Endodermal cell (in vitro differentiated cells): ENCODE measurements at regions not wholly inside any gene's neighbourhood (a gene's known extent, or its start where the extent isn't known, plus 50 kb on each side); places are given as distances from the start of the nearest gene placed in this dataset.

ENCODE experiments used
- DNase-seq: peaks from one replicate; pipeline ENCODE4 v3.0.0-alpha.2; 2017
- H3K27ac ChIP-seq: 2 replicates; pipeline ENCODE4 v1.5.1; 2013; ENCODE audit warnings: mild to moderate bottlenecking, low read depth, low read length, moderate library complexity
- H3K27me3 ChIP-seq: 2 replicates; pipeline ENCODE4 v1.6.1; 2013; ENCODE audit warnings: mild to moderate bottlenecking, low read length, moderate library complexity; ENCODE audit not compliant: insufficient read depth, control insufficient read depth, poor library complexity, severe bottlenecking
- H3K36me3 ChIP-seq: 2 replicates; pipeline ENCODE4 v1.7.0; 2013; ENCODE audit warnings: mild to moderate bottlenecking, low read length, moderate library complexity; ENCODE audit not compliant: control insufficient read depth, insufficient read depth
- H3K4me1 ChIP-seq: one replicate; pipeline ENCODE4 v1.7.0; 2013; ENCODE audit warnings: low read length; ENCODE audit not compliant: control insufficient read depth, insufficient read depth
- H3K4me3 ChIP-seq: 2 replicates; pipeline ENCODE4 v1.5.1; 2013; ENCODE audit warnings: mild to moderate bottlenecking, low read length, moderate library complexity
- H3K9ac ChIP-seq: 2 replicates; pipeline ENCODE4 v1.6.1; 2013; ENCODE audit warnings: mild to moderate bottlenecking, low read length, moderate library complexity; ENCODE audit not compliant: poor library complexity, severe bottlenecking; ENCODE audit errors: extremely low read depth
- H3K9me3 ChIP-seq: 2 replicates; pipeline ENCODE4 v1.6.1; 2013; ENCODE audit warnings: mild to moderate bottlenecking, low read length, moderate library complexity; ENCODE audit not compliant: control insufficient read depth
- H3K27ac Mint-ChIP-seq: 2 replicates; pipeline ENCODE4 v1.8.0; 2020; ENCODE audit warnings: mixed read lengths
- H3K27me3 Mint-ChIP-seq: 2 replicates; pipeline ENCODE4 v1.8.0; 2021; ENCODE audit warnings: mild to moderate bottlenecking, mixed read lengths; ENCODE audit not compliant: insufficient read depth
- H3K36me3 Mint-ChIP-seq: 2 replicates; pipeline ENCODE4 v1.8.0; 2020; ENCODE audit warnings: low read depth, mixed read lengths
- H3K4me1 Mint-ChIP-seq: 2 replicates; pipeline ENCODE4 v1.8.0; 2020; ENCODE audit warnings: mixed read lengths
- H3K4me3 Mint-ChIP-seq: 2 replicates; pipeline ENCODE4 v1.8.0; 2020; ENCODE audit warnings: mild to moderate bottlenecking, moderate library complexity, mixed read lengths
- H3K9me3 Mint-ChIP-seq: 2 replicates; pipeline ENCODE4 v1.8.0; 2020; ENCODE audit warnings: mild to moderate bottlenecking, mixed read lengths
- WGBS, 2 experiments: methylation state at CpG; one replicate each; pipeline versions ENCODE4 v1.1.5 to v1.1.7; 2013; ENCODE audit warnings: missing lambda C conversion rate in 2 of 2, mixed read lengths in 1 of 2; ENCODE audit not compliant: insufficient coverage in 1 of 2, insufficient read length in 1 of 2; 5-methylcytosine and 5-hydroxymethylcytosine counted together
- TF ChIP-seq, protein P1 (sequence below): fragments of 200-600 bp; sonication (generic); conservative IDR thresholded peaks from 2 replicates; pipeline ENCODE4 v1.5.0; 2021; ENCODE audit warnings: antibody characterized with exemption, mild to moderate bottlenecking

DNA sequence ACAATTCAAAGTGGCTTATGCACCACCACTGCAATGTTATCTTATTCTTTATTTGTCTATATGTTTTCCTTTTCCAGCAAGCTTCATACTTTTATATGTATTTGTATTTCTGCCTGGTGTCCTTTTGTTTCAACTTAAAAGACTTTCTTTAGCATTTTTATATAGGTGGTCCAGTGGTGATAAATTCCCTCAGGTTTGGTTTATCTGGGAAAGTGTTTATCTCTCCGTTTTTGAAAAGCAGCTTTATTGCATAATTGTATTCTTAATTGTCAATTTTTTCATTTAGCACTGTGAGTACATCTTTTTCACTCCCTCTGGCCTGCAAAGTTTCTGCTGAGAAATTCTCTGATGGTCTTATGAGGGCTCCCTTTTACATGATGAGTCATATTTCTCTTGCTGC is 479.0 kb upstream of the GRID2 start:
- H3K36me3 ChIP-seq: no peaks in the 10 kb centered on the region
- WGBS, 2 experiments: 100% methylated on average over 1 of the region's 1 CpG; no CpG with 5 or more reads in 1 of the 2 experiments
- H3K36me3 Mint-ChIP-seq: peaks cover 5% of the 10 kb centered on the region

DNA sequence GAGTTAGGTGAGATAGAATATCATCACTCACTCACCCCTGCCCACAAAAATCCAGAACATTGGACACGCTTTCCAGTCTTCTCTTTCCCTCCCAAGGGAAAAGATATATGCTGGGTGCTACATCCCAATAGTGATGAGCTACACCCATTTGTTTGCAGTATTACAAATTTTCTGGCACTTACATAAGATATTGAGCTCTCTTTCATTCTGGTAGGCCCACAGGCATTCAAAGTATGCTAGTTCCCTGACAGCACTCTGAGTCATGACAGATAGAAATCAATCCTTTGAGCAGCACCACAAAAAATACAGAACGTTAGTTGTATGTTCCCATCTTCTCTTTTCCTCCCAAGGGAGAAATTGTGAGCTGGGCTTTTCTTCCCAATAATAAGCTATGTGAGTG is 477.6 kb upstream of the GRID2 start:
- WGBS, 2 experiments: 96 to 100% methylated on average over 2 of the region's 2 CpGs
- Mint-ChIP-seq H3K27me3 (peaks cover 15% of the 10 kb centered on the region), H3K9me3 (peaks cover 31% of the 10 kb centered on the region), H3K27ac (no peak overlapping the region), H3K4me1 (peaks cover 3% of the 10 kb centered on the region), H3K36me3 (peaks cover 5% of the 10 kb centered on the region), H3K4me3 (no peak overlapping the region)
- DNase-seq: no peak
- no peaks in the 10 kb centered on the region for H3K4me1 ChIP-seq
- no peak overlapping the region for H3K9ac ChIP-seq
- H3K9me3 ChIP-seq: peaks cover 35% of the 10 kb centered on the region
- no peaks in the 10 kb centered on the region for H3K36me3 ChIP-seq
- TF ChIP-seq, protein P1, sequence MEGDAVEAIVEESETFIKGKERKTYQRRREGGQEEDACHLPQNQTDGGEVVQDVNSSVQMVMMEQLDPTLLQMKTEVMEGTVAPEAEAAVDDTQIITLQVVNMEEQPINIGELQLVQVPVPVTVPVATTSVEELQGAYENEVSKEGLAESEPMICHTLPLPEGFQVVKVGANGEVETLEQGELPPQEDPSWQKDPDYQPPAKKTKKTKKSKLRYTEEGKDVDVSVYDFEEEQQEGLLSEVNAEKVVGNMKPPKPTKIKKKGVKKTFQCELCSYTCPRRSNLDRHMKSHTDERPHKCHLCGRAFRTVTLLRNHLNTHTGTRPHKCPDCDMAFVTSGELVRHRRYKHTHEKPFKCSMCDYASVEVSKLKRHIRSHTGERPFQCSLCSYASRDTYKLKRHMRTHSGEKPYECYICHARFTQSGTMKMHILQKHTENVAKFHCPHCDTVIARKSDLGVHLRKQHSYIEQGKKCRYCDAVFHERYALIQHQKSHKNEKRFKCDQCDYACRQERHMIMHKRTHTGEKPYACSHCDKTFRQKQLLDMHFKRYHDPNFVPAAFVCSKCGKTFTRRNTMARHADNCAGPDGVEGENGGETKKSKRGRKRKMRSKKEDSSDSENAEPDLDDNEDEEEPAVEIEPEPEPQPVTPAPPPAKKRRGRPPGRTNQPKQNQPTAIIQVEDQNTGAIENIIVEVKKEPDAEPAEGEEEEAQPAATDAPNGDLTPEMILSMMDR: no peak
- no peak overlapping the region for H3K4me3 ChIP-seq
- no peaks in the 10 kb centered on the region for H3K27me3 ChIP-seq
- H3K27ac ChIP-seq: no peak overlapping the region

More for the DNA sequence above, 479.0 kb upstream of the GRID2 start:
- no peak for DNase-seq
- Mint-ChIP-seq H3K27ac (no peak overlapping the region), H3K9me3 (peaks cover 32% of the 10 kb centered on the region), H3K4me3 (no peak overlapping the region), H3K27me3 (peaks cover 26% of the 10 kb centered on the region), H3K4me1 (peaks cover 3% of the 10 kb centered on the region)
- no peaks in the 10 kb centered on the region for H3K4me1 ChIP-seq
- peaks cover 38% of the 10 kb centered on the region for H3K9me3 ChIP-seq
- H3K27me3 ChIP-seq: no peaks in the 10 kb centered on the region
- H3K27ac ChIP-seq: no peak overlapping the region
- TF ChIP-seq, protein P1: no peak
- H3K4me3 ChIP-seq: no peak overlapping the region
- H3K9ac ChIP-seq: no peak overlapping the region

DNA sequence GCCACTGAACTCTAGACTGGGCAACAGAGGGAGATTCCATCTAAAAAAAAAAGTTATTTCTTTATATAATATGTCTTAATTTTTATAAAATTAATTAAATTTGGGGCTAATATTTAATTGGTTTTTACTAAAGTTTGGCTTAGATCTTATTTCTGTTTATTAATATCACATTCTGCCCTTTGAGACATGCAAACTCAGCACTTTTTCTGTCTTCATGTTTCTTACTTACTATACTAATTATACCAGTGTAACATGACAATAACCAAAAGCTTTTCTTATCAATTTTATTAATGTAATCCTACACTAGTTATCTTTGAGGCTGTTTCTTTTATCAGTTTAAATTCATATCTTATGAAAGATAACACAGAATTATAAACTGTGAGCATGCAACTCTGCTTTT is 475.9 kb upstream of the GRID2 start:
- Mint-ChIP-seq H3K27me3 (peaks cover 11% of the 10 kb centered on the region), H3K36me3 (no peaks in the 10 kb centered on the region), H3K27ac (no peak overlapping the region), H3K4me1 (no peaks in the 10 kb centered on the region), H3K4me3 (no peak overlapping the region), H3K9me3 (peaks cover 26% of the 10 kb centered on the region)
- Histone ChIP-seq H3K9ac (no peak overlapping the region), H3K4me1 (no peaks in the 10 kb centered on the region), H3K9me3 (peaks cover 30% of the 10 kb centered on the region), H3K27ac (no peak overlapping the region), H3K27me3 (no peaks in the 10 kb centered on the region), H3K36me3 (no peaks in the 10 kb centered on the region), H3K4me3 (no peak overlapping the region)
- TF ChIP-seq, protein P1: no peak
- no peak for DNase-seq
